H1 (cell line): ENCODE measurements at regions not wholly inside any gene's neighbourhood (a gene's known extent, or its start where the extent isn't known, plus 50 kb on each side); places are given as distances from the start of the nearest gene placed in this dataset.

Source experiments
- CTCF ChIP-seq, 3 experiments: IDR thresholded peaks; 1 replicate in 2 of 3; 2 replicates in 1 of 3; pipeline versions ENCODE4 v1.5.1 to v1.6.1; 2011; ENCODE audit warnings: low read length in 3 of 3, mild to moderate bottlenecking in 3 of 3, inconsistent platforms in 2 of 3, low read depth in 1 of 3, moderate library complexity in 1 of 3; ENCODE audit not compliant: insufficient read depth in 1 of 3; ENCODE audit errors: control extremely low read depth in 1 of 3
- EZH2 ChIP-seq: fragments of 200-600 bp; sonication (generic); IDR thresholded peaks from 2 replicates; pipeline ENCODE4 v1.7.1; 2012; ENCODE audit warnings: low read depth, mild to moderate bottlenecking, moderate library complexity, low read length, inconsistent platforms; ENCODE audit not compliant: severe bottlenecking
- GABPA ChIP-seq: IDR thresholded peaks from 2 replicates; pipeline ENCODE4 v1.6.1; 2011; ENCODE audit warnings: mild to moderate bottlenecking, low read length, moderate library complexity, borderline replicate concordance; ENCODE audit not compliant: insufficient read depth
- POLR2A ChIP-seq, 2 experiments: IDR thresholded peaks; 1 replicate in 1 of 2; 2 replicates in 1 of 2; pipeline ENCODE4 v1.6.1; 2011; ENCODE audit warnings: low read depth in 2 of 2, low read length in 2 of 2, mild to moderate bottlenecking in 2 of 2; ENCODE audit errors: control extremely low read depth in 1 of 2
- SIN3A ChIP-seq, 2 experiments: IDR thresholded peaks in 1 of 2; conservative IDR thresholded peaks in 1 of 2; 2 replicates each; pipeline ENCODE4 v1.6.1; 2011 to 2012; ENCODE audit warnings: low read length in 2 of 2, improper control_type of control experiment in 1 of 2, low read depth in 1 of 2, mild to moderate bottlenecking in 1 of 2
- TAF1 ChIP-seq: IDR thresholded peaks from 2 replicates; pipeline ENCODE4 v1.6.1; 2011; ENCODE audit warnings: mild to moderate bottlenecking, low read depth, low read length
- TBP ChIP-seq: IDR thresholded peaks from 2 replicates; pipeline ENCODE4 v1.6.1; 2011; ENCODE audit warnings: low read depth, low read length, improper control_type of control experiment
- TEAD4 ChIP-seq: IDR thresholded peaks from 2 replicates; pipeline ENCODE4 v1.6.1; 2012; ENCODE audit warnings: low read depth, low read length, inconsistent platforms, mixed read lengths
- USF2 ChIP-seq: IDR thresholded peaks from 2 replicates; pipeline ENCODE4 v1.6.1; 2011; ENCODE audit warnings: low read length, improper control_type of control experiment

GRCh38 chr14:86003998-86004397 is 474.1 kb downstream of the FLRT2 start:
- no peak for TF ChIP-seq CTCF (IDR thresholded peaks at IDR 0.05; ENCODE audit: control extremely low read depth in 1 of 3, insufficient read depth in 1 of 3, low read depth in 1 of 3, low read length in 3 of 3)
- no peak for TF ChIP-seq USF2
- no peak for TF ChIP-seq SIN3A (conservative IDR thresholded peaks at IDR 0.05 in 1 of 2, IDR thresholded peaks at IDR 0.05 in 1 of 2; ENCODE audit: low read depth in 1 of 2, low read length in 2 of 2)
- TF ChIP-seq TAF1: no peak
- no peak for TF ChIP-seq TEAD4
- no peak for TF ChIP-seq EZH2
- no peak for TF ChIP-seq TBP
- no peak for TF ChIP-seq GABPA
- no peak for TF ChIP-seq POLR2A (IDR thresholded peaks at IDR 0.05; ENCODE audit: control extremely low read depth in 1 of 2, low read depth in 2 of 2, low read length in 2 of 2)
